ENCODE measurements at regions not wholly inside any gene's neighbourhood (a gene's known extent, or its start where the extent isn't known, plus 50 kb on each side); places are given as distances from the start of the nearest gene placed in this dataset.

- TF ChIP-seq POLR2A (IDR thresholded peaks at IDR 0.05) (no peak), EP300 (IDR thresholded peaks at IDR 0.05) (no peak)
- TF ChIP-seq, protein P1, sequence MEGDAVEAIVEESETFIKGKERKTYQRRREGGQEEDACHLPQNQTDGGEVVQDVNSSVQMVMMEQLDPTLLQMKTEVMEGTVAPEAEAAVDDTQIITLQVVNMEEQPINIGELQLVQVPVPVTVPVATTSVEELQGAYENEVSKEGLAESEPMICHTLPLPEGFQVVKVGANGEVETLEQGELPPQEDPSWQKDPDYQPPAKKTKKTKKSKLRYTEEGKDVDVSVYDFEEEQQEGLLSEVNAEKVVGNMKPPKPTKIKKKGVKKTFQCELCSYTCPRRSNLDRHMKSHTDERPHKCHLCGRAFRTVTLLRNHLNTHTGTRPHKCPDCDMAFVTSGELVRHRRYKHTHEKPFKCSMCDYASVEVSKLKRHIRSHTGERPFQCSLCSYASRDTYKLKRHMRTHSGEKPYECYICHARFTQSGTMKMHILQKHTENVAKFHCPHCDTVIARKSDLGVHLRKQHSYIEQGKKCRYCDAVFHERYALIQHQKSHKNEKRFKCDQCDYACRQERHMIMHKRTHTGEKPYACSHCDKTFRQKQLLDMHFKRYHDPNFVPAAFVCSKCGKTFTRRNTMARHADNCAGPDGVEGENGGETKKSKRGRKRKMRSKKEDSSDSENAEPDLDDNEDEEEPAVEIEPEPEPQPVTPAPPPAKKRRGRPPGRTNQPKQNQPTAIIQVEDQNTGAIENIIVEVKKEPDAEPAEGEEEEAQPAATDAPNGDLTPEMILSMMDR (IDR thresholded peaks at IDR 0.05) = no peak
Observed at GRCh38 chr2:221286406-221286805, 285.7 kb downstream of the EPHA4 start.
